NCI-H1436 treated with DMSO at 0.1 percent for 48 hours (cell line): ENCODE measurements at regions not wholly inside any gene's neighbourhood (a gene's known extent, or its start where the extent isn't known, plus 50 kb on each side); places are given as distances from the start of the nearest gene placed in this dataset.

Experiments used
- DNase-seq: peaks from one replicate; lab custom pipeline; 2025; lab: John Stamatoyannopoulos, UW

DNA sequence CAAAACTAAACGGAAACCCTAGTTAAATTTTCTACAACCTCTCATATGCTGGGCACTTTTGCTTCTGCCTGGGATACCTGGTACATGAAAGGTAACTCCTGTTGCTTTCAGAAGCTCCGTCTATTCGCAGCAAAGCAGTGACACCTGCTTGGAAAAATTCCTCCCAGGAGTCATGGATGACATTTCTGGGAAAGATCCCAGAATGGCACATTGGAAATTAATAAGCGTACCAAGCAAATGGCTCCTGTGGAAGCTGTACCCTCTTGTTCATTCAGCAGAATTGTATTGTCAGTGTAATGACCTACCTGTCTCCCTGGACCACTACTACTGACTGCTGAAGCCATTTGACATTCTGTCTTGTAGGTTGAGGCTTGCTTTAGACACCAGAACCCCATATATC, 349.7 kb upstream of the NOCT start:
- DNase-seq, result no peak

DNA sequence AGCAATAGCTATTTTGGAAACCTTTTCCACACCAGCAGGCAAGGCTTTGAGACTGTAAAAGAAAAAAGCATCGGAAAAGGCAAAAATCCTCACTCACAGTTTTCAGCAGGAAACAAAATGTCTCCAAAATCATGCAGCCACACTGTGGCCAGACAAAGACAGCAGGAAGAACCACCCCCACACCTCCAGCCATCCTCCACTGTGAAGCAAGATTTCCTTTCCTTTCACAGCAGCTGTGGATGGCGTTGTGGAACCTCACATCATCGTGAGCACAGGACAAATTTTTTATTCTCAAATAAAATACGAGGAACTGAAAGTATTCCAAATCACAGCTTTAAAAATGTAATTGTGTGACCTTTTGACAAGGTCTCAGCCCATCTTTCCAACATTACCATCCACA, 351.7 kb upstream of the NOCT start:
- no peak for DNase-seq

DNA sequence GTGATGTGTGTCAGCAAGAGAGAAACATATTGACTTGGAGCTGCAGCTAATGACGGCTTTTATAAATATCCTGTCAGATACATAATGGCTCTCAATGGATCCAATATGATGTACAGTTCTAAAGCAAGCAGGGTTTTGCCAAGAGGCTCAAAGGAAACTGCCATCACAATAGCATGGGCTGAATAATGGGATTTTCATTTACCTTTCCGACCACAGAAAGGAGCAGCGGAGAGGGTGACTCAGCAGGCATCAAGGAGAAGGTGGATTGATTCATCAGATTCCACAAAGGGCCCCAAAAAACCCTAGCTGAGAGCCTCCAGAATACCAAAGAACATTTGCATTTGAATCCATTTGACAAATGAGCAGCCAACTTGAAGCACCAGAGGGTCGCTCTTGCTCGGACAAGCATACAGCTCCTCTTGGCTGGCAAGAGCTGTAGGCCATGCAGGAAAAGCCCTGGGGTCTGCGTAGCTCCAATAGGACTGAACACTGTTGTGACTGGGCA, 355.7 kb upstream of the NOCT start:
- DNase-seq, result no peak

DNA sequence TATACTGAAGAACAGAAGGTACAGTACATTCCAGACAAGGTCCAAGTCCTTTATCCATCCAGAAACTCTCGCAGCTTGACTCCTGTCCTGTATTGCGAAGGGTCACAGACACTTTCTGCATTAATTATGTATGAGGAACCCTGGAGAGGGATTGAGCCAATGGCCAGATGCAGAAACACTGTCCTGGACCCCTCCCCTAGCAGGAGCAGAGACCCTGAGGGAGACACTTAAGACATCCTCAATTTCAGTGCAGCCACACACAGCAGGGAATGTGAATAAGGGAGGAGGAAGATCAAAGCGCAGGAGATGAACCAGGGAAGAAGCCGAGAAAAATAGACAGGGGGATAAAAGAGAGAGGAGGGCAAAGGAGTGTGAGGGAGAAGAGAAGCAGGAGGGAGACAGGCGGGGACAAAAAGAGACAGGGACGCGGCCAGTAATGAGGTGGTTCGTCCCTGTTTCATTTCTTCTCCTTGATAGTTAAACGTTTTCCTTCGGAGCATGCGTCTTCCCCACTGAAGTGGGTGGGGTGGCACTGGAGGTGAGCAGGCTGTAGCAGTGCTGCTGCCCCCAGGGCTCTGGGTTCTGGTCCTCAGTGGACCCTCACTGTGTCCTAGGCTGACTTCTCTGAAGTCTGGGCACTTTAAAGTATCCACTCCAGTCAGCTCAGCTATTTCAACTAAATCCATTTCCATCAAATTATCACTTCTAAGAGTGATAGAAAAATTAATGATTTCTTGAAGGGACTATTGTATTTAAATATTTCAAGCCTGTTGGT, 356.4 kb upstream of the NOCT start:
- DNase-seq, result no peak

DNA sequence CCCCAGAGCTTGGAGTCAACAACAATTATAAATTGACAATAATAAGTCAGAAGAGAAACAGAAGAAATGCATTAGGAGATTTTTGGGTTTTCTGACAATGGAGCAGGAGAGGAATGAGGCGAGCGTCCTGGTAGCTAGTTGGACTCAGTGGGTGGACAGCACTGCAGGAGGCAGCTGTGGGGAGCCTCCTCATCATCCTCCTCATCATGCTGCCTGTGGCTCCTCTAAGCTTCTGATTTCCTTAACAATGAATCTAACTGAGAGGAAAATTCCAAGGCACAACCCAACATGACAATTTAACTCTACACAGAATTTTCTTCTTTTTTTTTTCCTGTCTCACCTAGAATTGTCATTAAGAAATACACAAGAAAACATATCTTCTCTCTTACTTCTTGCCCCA, 357.1 kb upstream of the NOCT start:
- DNase-seq, result no peak

DNA sequence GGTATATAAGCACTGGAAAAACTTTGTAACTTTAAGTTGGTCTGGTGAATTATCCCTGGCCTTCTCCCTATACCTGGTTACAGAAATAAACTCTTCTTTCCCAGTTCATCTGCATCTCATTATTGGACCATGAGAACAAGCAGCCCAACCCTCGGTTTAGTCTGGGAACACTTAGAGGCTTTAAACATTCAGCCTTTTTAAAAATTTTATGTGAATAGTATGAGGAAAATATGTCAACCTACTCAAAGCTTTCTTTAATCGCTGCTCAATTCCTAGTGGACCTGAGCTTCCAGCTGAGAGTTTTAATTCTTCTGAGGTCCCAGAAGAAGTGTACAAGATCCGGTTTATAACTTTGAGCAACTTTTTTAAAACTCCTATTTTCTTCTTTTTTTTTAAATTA, 358.6 kb upstream of the NOCT start:
- DNase-seq, result no peak

DNA sequence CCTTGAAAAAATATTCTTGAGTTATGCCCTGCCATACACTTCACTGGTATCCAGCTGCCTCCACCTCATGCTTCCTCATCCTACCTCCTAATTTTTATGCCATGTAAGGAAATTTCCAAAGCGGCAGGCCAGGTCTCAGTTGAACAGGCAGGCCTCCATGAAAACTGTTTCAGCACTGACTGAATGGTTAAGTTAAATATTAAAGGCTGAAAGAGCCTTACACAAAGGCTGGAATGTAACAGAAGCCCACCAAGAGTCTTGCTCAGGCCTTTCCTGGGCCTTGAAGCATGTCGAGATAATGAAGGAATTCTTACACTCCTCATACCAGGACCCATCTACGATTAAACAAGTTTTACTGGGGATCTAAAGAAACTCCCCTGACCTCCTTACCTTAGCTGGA, 359.6 kb upstream of the NOCT start:
- no peak for DNase-seq

DNA sequence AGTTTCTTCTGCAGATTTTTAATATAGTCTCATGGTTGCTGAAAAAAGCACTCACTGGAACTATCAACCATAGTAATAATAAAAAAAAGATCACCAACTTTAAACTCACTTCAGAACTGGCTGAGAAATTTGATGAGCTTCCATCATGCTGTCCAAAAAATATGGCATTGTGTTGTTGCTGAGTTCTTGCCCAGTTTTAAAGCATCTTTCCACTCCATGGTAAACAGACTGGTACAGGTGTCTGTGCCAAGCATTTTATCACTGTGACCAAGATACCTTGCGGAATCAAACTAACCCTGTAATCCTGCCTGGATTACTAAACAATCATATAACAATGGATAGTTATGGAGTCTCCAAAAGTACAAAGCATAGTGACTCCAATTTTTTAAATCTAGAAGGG, 360.3 kb upstream of the NOCT start:
- DNase-seq, result no peak

DNA sequence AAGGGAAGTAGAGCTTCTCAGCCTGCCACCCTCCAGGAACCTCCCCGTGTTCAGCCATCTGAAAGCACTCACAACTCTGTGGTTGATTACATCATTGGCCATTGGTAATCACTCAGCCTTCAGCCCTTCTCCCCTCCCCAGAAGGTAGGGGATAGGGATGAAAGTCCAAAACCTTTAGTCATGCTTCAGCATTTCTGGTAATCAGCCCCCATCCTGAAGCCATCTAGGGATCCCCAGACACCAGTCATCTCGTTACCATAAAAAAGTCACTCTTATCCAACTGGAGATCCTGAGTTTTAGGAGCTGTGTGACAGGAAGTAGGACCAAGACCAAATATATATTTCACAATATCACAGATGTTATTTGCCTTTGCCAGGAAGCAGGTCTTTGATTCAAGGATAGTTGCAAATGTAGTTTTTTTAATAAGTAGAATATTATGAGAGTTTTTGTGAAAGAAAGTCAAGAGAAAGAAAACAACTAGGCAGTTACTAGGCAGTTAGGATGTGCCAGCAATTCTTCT, 364.6 kb upstream of the NOCT start:
- DNase-seq, result no peak

DNA sequence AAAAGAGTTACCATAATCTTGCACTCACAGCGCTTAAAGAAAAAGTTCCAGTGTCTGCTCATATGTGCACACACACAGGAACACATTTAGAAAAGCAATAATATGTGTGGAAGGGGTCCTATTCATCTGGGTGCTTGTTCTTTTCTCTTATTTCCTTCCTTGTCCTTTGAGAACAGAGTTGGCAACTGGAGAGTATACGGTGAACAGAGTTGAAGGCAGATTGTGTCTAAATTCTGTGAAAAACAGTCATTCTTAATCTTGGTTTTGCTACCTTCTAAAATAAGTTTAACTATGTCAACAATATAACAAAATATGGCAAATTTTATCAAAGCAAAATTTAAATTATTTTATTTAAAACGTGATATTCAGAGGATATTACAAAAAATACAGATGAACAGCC, 365.1 kb upstream of the NOCT start:
- no peak for DNase-seq

DNA sequence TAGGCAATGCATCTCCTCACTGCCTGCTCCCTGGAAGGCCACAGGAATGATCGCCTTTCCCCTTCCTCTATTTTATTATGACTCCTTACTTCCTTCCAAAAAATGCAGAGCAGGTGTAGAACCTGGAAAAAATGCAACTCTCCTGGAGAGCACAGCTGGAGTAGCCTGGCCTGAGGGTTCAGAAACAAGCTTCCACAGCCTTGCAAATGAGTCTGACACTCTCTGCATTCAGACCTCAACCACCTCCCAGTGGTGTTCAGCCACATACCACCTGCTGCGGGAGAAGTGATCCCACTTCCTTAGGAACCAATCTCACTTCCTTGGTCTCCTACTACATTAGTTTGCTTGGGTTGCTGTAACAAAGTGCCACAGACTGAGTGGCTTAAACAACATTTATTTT, 368.1 kb upstream of the NOCT start:
- no peak for DNase-seq

DNA sequence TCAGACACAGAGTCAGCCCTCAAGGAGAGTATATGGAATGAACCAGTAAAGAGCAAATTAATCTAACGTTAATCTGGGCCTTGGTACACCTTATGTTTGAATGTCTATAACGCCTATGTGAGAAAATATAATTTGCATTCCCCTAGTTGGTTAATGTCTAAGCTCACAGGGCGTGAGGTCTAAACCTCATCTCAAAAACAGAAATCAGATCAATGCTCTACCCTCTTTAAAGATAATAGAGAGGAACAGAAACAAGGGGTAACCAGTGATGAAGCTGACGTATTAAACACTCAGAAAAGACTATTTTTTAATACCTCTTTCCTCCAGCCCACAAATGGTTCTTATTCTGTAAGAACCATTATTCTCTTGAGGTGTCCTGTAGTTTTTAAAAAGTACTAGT, 369.2 kb upstream of the NOCT start:
- DNase-seq, result no peak

DNA sequence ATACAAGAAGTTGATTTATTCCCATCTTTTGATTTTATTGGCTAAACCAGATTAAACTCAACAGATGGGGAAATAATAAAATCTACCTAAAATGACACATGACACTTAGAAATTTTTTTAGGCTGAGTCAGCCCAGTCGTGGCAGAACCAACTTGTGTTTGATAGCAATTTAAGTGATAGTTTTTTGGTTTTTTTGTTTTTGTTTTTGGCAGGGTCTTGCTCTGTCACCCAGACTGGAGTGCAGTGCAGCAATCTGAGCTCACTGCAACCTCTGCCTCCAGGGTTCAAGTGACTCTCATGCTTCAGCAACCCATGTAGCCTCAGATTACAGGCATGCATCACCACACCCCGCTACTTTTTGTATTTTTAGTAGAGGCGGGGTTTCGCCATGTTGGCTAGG, 370.3 kb upstream of the NOCT start:
- DNase-seq, result no peak

DNA sequence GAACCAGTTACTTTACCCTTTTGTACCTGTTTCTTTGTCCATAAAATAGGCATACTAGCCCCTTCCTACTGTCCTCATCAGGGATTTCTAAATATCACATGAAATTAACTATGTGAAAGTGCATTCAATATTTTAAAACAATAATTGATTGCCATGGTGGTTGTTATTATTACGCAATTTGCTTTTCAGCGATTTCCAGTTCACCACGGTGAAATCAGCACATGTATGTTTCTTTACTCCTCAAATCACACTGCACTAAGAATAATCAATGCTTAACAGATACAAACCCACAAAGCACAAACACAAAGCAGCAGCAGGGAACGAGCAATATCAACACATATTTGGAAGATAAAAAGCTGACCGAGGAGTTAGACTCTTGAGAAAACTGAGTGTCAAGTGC, 371.3 kb upstream of the NOCT start:
- no peak for DNase-seq

DNA sequence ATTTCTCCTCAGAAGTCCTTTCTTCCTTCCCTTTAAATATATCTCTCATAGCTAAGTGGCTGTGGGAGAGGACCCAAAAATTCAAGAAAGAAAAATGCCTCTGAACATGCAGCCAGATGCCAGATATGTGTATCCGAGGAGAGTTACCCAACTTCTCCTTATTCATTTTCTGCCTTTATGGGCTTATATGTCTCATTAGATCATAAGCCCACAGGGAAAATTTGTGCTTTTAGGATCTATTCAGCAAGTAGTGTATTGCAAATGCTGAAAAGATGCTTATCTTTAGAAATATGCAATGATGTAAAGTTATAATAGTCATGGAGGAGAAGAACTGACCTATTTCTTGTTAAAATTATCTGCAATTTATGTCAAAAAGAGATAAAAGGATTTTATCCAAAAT, 371.8 kb upstream of the NOCT start:
- DNase-seq, result no peak

DNA sequence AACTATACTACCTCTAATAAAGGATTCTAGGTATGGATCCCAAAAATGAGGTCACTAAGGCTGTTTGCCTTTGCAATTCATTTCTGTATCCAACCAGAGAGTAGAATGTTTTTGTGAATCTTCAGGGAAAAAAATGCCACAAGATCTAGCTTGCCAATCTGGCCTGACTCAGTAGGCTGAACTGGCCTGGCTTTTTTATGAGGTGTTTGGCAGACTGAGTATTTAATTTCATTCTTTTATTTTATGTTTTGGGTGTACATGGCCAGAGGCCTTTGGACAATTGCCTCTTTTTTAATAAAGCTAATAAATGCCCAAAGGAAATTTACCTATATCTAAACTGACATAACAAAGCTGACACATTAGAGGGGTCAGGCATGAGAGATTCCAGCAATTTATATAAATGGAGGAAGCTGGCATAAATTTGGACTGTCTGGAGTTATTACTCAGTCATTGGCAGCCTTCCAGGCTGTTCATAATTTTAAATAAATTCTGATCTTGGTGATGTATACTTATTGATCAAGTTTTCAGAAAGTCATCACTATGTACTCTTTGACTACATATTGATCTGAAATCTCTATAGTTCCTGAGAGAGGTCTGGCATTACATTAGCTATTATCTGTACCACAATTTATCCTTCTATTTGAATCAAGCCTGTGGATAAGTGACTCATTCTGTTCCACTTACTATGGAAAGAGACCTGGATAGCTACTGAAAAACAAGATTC, 376.4 kb upstream of the NOCT start:
- DNase-seq, result no peak

DNA sequence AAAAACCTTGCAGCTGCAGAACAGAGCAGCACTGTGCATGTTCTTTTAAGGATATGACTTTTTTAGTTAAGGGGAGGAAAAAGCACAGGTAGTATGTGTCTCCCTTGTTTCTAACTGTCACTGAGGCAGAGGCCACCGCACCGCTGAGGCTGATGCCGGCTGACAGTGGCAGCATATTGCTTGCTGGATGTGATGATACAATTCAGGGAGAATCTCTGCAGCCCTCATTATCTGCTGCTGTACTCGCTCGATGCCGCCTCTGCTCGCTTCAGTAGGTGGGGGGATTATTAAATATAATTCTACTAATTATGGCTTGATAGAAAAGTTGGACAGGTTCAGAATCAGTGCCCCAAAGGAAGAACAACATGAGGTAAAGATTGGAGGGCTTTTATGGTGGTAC, 378.8 kb upstream of the NOCT start:
- no peak for DNase-seq

DNA sequence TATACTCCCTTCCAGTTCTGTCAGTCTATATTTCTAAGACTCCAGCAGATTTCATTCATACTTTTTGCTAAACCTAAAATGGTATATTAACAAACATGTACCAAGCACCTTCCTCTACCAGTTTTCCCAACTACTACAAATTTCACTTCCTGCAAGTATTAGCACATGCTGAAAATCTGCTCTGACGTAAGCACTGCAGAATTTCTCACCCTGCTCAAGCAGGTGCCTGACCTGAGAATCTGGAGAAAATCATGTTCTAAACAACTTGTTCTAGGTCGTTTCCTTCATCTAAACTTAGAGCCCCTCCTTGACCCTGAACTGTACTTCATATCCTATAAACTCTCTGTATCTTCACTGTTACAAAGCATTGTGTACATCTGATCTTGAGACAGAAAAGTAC, 380.7 kb upstream of the NOCT start:
- no peak for DNase-seq

DNA sequence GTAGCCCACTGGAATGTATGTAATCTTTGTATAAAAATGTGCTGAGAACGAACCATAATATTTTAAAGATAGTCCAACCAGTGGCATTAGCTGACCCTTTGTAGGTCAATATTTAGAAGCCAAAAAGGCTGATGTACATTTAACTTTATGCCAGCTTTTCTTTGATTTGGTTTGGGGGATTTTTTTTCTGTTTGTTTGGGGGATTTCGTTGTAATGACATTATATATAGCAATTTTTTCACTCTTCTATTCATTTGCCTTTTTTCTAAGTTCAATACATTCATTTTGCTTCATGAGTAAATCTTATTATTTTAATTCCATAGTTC, 382.0 kb upstream of the NOCT start:
- DNase-seq, result no peak

DNA sequence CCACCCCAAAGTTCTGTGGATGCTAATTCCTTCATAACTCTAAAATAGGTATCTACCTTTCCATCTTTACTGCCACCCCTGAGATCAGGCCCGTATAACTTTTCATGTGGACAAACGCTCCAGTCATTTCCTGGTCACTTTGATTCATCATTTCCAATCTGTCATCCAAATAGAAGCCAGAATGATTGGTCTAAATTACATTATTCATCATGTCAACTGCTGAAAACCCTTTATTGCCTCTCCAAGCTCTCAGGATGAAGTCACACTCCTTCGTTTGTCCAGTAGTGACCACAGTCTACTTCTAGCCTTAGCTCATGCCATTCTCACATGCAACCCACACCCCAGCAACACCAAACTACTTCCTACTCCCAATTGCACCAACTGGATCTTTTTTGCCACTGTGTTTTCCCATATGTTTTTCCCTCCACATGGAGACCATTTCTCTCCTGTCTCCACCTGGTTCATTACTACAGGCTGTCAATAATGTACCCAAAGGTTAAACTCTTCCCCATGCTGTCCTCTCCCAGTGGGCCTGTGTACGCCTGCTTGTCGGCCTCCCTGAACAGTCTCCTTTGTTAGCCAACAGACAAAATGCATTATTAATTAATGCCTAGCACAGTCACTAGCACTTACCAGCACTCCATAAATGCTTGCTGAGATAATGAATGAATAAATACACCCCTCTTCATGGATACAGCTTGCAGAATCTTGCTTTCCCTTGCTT, 382.6 kb upstream of the NOCT start:
- DNase-seq, result no peak

DNA sequence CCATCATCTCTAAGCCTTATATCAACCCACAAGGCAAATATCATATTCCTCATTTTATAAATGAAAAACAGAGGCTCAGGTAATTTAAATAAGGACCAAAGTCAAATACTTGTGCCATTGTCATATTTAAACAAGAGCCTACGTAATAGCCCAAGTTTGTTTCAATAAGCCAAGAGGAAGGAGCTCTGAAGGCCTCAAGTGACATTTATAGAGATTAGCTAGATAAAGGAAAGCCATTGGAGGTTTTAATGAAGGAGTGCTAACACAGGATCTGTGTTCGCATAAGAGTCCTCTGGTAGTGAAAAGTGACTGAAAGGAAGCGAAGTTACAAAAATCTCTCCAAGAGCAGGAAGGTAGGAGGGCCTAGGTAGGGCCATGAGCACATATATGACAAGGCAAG, 384.9 kb upstream of the NOCT start:
- DNase-seq, result no peak

DNA sequence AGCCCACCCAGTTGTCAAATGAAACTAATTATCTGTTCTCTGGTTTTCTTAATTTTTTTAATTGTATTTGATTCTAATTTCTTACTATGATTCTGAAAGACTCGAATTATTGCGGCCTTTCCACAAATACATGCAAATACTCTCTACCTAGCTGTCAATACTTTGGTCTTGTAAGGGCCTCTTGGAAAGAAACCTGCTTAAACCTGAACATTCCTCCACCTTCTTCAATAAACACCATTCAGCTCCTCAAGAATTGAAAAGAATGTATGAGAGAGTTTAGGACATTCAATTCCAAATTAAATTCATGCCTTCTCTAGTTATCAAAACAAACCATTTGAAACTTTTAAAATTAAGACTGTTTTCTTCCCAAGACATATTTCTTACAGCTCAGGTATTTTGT, 385.9 kb upstream of the NOCT start:
- no peak for DNase-seq

DNA sequence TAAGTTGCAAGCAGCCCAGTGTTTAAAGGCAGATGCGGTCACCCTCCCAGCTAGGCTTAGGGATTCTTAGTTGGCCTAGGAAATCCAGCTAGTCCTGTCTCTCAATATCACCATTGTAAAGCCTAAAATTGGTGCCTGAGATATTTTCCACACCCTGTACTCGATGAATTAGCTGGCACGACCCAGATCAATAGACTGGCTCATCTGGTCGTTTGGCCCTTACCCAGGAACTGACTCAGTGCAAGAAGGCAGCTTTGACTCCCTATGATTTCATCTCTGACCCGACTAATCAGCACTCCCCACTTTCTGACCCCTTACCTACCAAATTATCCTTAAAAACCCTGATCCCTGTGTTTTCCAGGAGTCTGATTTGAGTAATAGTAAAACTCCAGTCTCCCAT, 384.9 kb upstream of the SLC7A11 start:
- DNase-seq, result no peak
